Panc1 (cell line): ENCODE measurements at regions not wholly inside any gene's neighbourhood (a gene's known extent, or its start where the extent isn't known, plus 50 kb on each side); places are given as distances from the start of the nearest gene placed in this dataset.

Experiments
- ATAC-seq: fragments of 200-7000 bp; cut with Tn5 transposase; 2 replicates; pipeline ENCODE4 v1.9.1; 2020; ENCODE audit warnings: mild to moderate bottlenecking, moderate library complexity
- BruUV-seq: library from RNA; stranded (reverse); fragments of 400-500 nt; replicated peaks from 2 replicates; lab custom pipeline; 2021; lab: Mats Ljungman, UMichigan
- CTCF ChIA-PET: fragments of 300-600 bp; sonication (Branson Sonifier 250); formaldehyde crosslinking; loops from one replicate; lab custom pipeline; 2022; ENCODE audit warnings: antibody characterized with exemption; lab: Charles Lee
- POLR2A ChIA-PET: fragments of 300-600 bp; sonication (Branson Sonifier 250); formaldehyde crosslinking; loops from one replicate; lab custom pipeline; 2022; ENCODE audit warnings: antibody characterized with exemption; lab: Charles Lee
- DNase-seq: peaks from one replicate; pipeline ENCODE4 v3.0.0-alpha.2; 2010; ENCODE audit warnings: low read depth, low spot score
- H3K27ac ChIP-seq: 2 replicates; pipeline ENCODE4 v1.5.1; 2011; ENCODE audit warnings: mild to moderate bottlenecking, low read length, inconsistent platforms
- H3K27me3 ChIP-seq: fragments of 200-500 bp; sonication (Bioruptor generic); 2 replicates; pipeline ENCODE4 v1.6.0; 2014; ENCODE audit warnings: low read length, inconsistent platforms; ENCODE audit not compliant: control insufficient read depth, insufficient read depth
- H3K36me3 ChIP-seq: fragments of 200-500 bp; sonication (Bioruptor generic); 2 replicates; pipeline ENCODE4 v1.5.1; 2014; ENCODE audit warnings: inconsistent platforms, mild to moderate bottlenecking, low read length, moderate library complexity; ENCODE audit not compliant: control insufficient read depth, insufficient read depth
- H3K4me1 ChIP-seq: 2 replicates; pipeline ENCODE4 v1.5.1; 2011; ENCODE audit warnings: inconsistent platforms, mild to moderate bottlenecking, low read length, moderate library complexity; ENCODE audit not compliant: control insufficient read depth, insufficient read depth
- H3K4me3 ChIP-seq, 2 experiments: 2 replicates each; pipeline ENCODE4 v1.5.1; 2011 to 2012; ENCODE audit warnings: low read depth in 2 of 2, low read length in 2 of 2, mild to moderate bottlenecking in 2 of 2, inconsistent platforms in 1 of 2, moderate library complexity in 1 of 2
- H3K9me3 ChIP-seq: fragments of 200-500 bp; sonication (Bioruptor generic); 2 replicates; pipeline ENCODE4 v1.5.1; 2014; ENCODE audit warnings: low read depth, mild to moderate bottlenecking, inconsistent platforms, low read length, moderate library complexity; ENCODE audit not compliant: control insufficient read depth, insufficient read depth
- CTCF ChIP-seq: fragments of 450-650 bp; IDR thresholded peaks from 2 replicates; pipeline ENCODE4 v1.5.1; 2017; ENCODE audit warnings: mild to moderate bottlenecking
- POLR2AphosphoS5 ChIP-seq: IDR thresholded peaks from 2 replicates; pipeline ENCODE4 v1.6.1; 2012; ENCODE audit warnings: mild to moderate bottlenecking, low read depth, low read length, moderate library complexity
- REST ChIP-seq, 2 experiments: IDR thresholded peaks; 2 replicates each; pipeline ENCODE4 v1.6.1; 2011 to 2012; ENCODE audit warnings: low read depth in 2 of 2, control low read depth in 1 of 2, low read length in 1 of 2, mild to moderate bottlenecking in 1 of 2, moderate library complexity in 1 of 2; ENCODE audit not compliant: insufficient read depth in 1 of 2
- SIN3A ChIP-seq: IDR thresholded peaks from 2 replicates; pipeline ENCODE4 v1.6.1; 2012; ENCODE audit warnings: low read depth, mild to moderate bottlenecking, low read length, moderate library complexity, borderline replicate concordance; ENCODE audit not compliant: insufficient read depth
- TCF7L2 ChIP-seq: IDR thresholded peaks from 2 replicates; pipeline ENCODE4 v1.6.1; 2011; ENCODE audit warnings: mild to moderate bottlenecking, low read depth, low read length, inconsistent platforms
- in situ Hi-C: cut with HindIII; loops from 2 replicates; pipeline ENCODE4 v1.10.0; 2016; ENCODE audit warnings: low sequenced_read_pairs, low pct_unique_long_range_greater_than_20kb
- intact Hi-C: fragments of 100-400 bp; cut with micrococcal nuclease; formaldehyde crosslinking; loops from one replicate; pipeline ENCODE4 v1.10.0; 2022; ENCODE audit not compliant: unreplicated experiment

GRCh38 chr6:90967471-90967870, 380.6 kb upstream of the MAP3K7 start:
- Histone ChIP-seq H3K4me1 (no peaks in the 10 kb centered on the region), H3K9me3 (no peaks in the 10 kb centered on the region), H3K36me3 (no peaks in the 10 kb centered on the region), H3K27ac (no peak overlapping the region), H3K4me3 (no peak overlapping the region), H3K27me3 (no peaks in the 10 kb centered on the region)
- TF ChIP-seq TCF7L2 (no peak), CTCF (no peak), SIN3A (no peak), POLR2AphosphoS5 (no peak), REST (IDR thresholded peaks at IDR 0.05; ENCODE audit: insufficient read depth in 1 of 2, low read depth in 2 of 2, low read length in 1 of 2) (no peak)
- in situ Hi-C loops: no loop called here
- CTCF ChIA-PET: no interaction called here
- intact Hi-C loops: no loop called here
- POLR2A ChIA-PET: no interaction called here
- no TSS peak for BruUV-seq
- ATAC-seq: no peak
- DNase-seq: no peak

GRCh38 chr6:90960324-90960723, 373.5 kb upstream of the MAP3K7 start:
- no peak for DNase-seq
- intact Hi-C loops: no loop called here
- in situ Hi-C loops: no loop called here
- ChIA-PET POLR2A (no interaction called here), CTCF (no interaction called here)
- no peak for ATAC-seq
- no peaks in the 10 kb centered on the region for H3K4me1 ChIP-seq
- H3K27me3 ChIP-seq: no peaks in the 10 kb centered on the region
- no peaks in the 10 kb centered on the region for H3K36me3 ChIP-seq
- no peak overlapping the region for H3K4me3 ChIP-seq
- no peaks in the 10 kb centered on the region for H3K9me3 ChIP-seq
- BruUV-seq: no TSS peak
- no peak overlapping the region for H3K27ac ChIP-seq
- TF ChIP-seq CTCF (no peak), SIN3A (no peak), TCF7L2 (no peak), POLR2AphosphoS5 (no peak), REST (IDR thresholded peaks at IDR 0.05; ENCODE audit: insufficient read depth in 1 of 2, low read depth in 2 of 2, low read length in 1 of 2) (no peak)
